GM15510 (cell line): ENCODE measurements at regions not wholly inside any gene's neighbourhood (a gene's known extent, or its start where the extent isn't known, plus 50 kb on each side); places are given as distances from the start of the nearest gene placed in this dataset.

Source experiments
- POLR2A ChIP-seq: IDR thresholded peaks from 3 replicates; pipeline ENCODE4 v1.6.1; 2011; ENCODE audit warnings: borderline replicate concordance; ENCODE audit not compliant: insufficient read length; ENCODE audit errors: extremely low read depth

DNA sequence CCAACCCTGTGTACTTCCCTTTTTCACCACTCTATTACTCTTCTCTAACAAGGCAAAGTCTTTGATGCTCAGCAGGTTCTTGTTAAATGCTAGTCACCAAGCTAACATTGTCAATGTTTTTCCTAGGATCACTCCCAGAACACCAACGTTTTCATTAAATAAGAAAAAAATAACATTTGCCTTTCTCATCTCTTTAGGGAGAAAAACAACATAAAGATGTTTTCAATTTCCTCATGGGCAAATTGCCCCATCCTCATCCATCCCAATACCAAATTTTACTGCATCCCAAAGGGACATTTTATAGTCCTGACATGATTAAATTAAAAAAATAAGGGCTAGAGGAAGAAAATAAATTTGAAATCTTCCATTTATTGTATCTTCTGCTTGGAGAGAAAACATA lies 106.5 kb downstream of the SUCNR1 start:
- TF ChIP-seq POLR2A, result no peak

DNA sequence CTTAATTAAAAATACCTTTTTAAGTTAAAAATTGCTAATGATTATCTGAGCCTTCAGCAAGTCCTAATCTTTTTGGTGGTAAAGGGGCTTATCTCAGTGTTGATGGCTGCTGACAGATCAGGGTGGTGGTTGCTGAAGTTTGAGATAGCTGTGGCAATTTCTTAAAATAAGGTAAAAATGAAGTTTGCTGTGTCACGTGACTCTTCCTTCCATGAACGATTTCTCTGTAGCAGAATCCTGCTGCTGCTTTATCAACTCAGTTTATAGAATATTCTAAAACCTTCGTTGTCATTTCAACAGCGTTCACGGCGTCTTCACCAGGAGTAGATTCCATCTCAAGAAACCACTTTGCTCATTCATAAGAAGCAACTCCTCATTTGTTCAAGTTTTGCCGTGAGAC lies 110.1 kb downstream of the SUCNR1 start:
- no peak for TF ChIP-seq POLR2A

DNA sequence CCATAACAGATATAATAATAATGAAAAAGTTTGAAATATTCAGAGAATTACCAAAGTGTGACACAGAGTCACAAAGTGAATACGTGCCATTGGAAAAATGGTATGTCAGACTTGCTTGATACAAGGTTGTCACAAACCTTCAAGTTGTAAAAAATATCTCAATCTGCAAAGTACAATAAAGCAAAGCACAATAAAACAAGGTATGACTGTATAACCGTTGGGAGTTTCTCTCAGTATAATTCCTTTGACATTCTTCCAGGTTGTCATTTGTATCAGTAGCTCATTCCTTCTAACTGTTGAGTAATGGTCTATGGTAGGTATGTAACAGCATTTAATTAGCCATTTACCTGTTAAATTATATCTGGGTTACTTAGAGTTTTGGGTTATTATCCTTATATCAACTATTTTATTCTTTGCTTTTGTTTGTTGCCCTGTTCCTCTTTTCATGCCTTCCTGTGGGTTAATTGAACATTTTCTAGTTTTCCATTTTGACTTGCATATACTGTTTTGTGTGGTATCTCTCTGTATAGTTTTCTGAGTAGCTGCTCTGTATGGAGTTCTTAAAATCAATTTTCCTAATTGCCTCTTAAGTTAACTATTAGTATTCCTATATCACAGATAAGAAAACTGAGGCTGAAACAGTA lies 112.5 kb downstream of the SUCNR1 start:
- no peak for TF ChIP-seq POLR2A

- no peak for TF ChIP-seq POLR2A
Observed at GRCh38 chr3:151987893-151988292, 114.5 kb downstream of the SUCNR1 start.

DNA sequence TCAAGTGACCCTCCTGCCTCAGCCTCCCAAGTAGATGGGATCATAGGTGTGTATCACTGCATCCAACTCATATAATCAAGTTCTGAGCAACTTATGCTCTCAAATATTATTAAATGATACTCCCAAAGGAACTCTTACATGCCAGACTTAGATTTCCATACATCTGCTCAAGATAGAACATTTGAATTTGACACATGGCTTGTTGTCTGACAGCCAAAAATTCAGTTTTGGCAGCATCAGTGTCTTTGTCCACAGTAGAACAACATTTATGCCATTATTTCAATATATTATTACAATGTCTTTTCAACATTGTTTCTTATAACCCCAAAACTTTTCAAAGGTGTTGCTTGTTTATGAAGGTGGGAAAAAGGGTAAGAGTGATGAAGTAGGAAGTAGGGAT lies 116.2 kb downstream of the SUCNR1 start:
- no peak for TF ChIP-seq POLR2A

- no peak for TF ChIP-seq POLR2A
Observed at GRCh38 chr3:151990696-151991376, 117.4 kb downstream of the SUCNR1 start.

GRCh38 chr3:151992326-151993041 lies 119.0 kb downstream of the SUCNR1 start:
- TF ChIP-seq POLR2A, result no peak

GRCh38 chr3:151995091-151995490 lies 121.6 kb downstream of the SUCNR1 start:
- TF ChIP-seq POLR2A, result no peak

- no peak for TF ChIP-seq POLR2A
Observed at GRCh38 chr3:151998744-151999143, 125.3 kb downstream of the SUCNR1 start.

- TF ChIP-seq POLR2A, result no peak
Observed at GRCh38 chr3:151999936-152000335, 126.5 kb downstream of the SUCNR1 start.

DNA sequence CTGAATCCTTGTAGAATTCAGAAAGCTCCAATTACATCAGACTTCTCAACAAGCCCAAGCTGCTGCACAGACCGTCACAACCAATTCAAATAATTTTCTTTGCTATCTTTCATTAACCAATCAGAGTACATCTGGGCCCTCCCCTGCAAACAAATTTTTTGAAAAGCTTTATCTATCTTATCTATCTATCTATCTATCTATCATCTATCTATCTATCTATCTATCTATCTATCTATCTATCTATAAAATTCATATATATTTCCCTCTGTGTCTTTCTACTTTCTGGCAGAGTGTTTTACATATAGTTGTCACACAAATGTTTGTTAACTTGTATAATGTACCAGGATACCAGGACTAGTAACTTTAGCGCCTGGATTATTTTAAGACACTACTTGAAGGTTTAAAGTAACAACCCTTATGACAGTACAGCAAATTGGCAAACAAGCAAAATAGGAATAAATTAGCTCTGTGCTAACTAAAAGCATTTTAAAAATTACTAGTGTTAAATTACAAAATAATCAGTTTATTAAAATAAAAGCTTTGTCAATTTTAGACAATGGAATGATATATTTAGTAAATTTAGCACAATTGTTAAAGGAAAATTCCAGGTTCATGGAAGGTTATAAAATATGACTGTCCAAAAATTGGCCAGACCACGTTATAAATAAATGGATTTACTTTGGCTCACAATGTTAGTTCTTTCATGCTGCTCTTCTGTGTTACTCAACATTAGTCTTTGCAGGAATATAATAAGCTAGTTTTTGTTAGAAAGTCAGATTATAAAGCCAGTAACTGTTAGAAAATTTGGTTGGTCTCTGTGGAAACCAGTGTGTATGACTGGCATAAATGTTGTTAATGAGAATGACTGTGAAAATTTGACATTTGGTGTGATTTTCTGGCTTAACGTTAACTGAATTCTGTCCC lies 138.6 kb downstream of the SUCNR1 start:
- no peak for TF ChIP-seq POLR2A

DNA sequence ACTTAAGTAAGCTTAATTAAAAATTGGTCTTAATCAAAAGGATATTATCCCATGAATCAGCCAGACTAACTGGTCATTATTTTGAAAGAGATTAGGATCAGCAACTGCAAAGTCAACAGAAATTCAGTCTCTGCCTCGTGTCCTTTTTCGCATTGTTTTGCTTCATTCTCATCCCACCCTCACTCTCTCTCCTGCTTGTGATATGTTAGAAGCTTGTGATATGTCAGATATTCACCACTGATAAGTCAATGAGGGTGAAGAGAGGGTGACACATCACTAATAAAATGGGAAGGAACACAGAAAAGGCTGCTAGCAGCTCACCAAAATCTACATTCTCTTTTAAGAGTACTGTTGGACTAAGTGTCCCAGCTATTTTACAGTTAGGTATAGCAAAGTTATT lies 146.1 kb downstream of the SUCNR1 start:
- no peak for TF ChIP-seq POLR2A

DNA sequence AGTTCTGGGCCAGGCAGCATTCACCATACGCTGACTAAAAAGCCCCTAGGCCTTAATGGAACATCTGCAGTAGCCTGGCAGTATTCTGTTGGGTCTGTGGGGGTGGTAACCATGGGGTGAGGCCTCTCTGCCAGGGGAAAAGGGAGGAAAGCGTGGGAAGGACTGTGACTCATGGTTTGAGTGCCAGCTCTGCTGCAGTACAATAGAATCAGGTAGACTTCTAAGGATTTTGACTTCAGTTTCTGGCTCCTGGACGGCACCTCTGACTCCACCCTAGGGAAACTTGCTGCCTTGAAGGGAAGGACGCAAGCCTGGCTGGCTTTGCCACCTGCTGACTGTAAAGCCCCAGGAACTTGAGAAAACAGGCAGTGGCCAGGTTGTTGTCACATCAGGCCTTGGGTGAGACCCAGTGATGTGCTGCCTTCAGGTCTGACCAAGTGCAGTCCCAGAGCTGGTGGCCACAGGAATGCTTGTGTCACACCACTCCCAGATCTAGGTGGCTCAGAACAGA lies 148.6 kb downstream of the SUCNR1 start:
- TF ChIP-seq POLR2A, result no peak

DNA sequence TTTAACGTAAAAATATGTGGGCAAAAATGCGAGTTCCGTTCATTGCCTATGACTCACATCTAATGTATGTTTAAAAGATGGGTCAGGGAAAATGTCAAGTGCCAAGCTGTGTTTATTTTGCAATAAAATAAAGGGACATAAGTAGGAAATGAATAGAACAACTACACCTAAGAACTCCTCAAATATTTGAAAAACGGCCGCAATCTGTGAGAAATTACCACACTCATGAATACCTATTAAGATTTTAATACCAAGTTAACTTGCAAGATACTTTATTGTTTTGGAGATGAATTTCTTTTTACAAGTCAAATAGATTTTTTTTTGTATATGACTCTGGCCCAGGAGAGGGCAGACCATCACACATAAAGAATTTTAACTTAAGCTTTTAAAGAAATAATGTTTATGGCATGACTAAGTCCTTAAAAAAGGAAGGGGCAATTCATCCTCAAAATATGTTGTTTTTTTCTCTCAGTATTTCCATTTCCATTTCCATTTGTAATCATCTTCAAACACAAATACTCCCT lies 152.7 kb downstream of the SUCNR1 start:
- TF ChIP-seq POLR2A, result no peak

GRCh38 chr3:152030320-152030719 lies 156.9 kb downstream of the SUCNR1 start:
- TF ChIP-seq POLR2A, result no peak

GRCh38 chr3:152031321-152031720 lies 157.9 kb downstream of the SUCNR1 start:
- TF ChIP-seq POLR2A, result no peak
